ENCODE measurements at regions not wholly inside any gene's neighbourhood (a gene's known extent, or its start where the extent isn't known, plus 50 kb on each side); places are given as distances from the start of the nearest gene placed in this dataset.
A peak's percentile ranks its signal among the peaks of the same experiment; 100 is the strongest.

GRCh38 chr3:18825665-18826064 lies 322.6 kb upstream of the KCNH8 start:
- DNase-seq, result no peak

- no peak for DNase-seq
Measured at GRCh38 chr3:18813300-18813699, 335.0 kb upstream of the KCNH8 start.

- no peak for DNase-seq
Measured at GRCh38 chr3:18812316-18812715, 336.0 kb upstream of the KCNH8 start.

- DNase-seq, result no peak
Measured at GRCh38 chr3:18810306-18810661, 338.0 kb upstream of the KCNH8 start.

- DNase-seq, result no peak
Measured at GRCh38 chr3:18809640-18810305, 338.5 kb upstream of the KCNH8 start.

- no peak for DNase-seq
Measured at GRCh38 chr3:18808429-18808828, 339.9 kb upstream of the KCNH8 start.

GRCh38 chr3:18807593-18807992 lies 340.7 kb upstream of the KCNH8 start:
- DNase-seq, result no peak

- DNase-seq, result no peak
Measured at GRCh38 chr3:18806633-18807032, 341.7 kb upstream of the KCNH8 start.

- no peak for DNase-seq
Measured at GRCh38 chr3:18797378-18797777, 350.9 kb upstream of the KCNH8 start.

GRCh38 chr3:18795078-18795477 lies 353.2 kb upstream of the KCNH8 start:
- DNase-seq, result no peak

GRCh38 chr3:18791752-18792151 lies 356.6 kb upstream of the KCNH8 start:
- peak; percentile 10 for DNase-seq

- no peak for DNase-seq
Measured at GRCh38 chr3:18791182-18791581, 357.1 kb upstream of the KCNH8 start.

- no peak for DNase-seq
Measured at GRCh38 chr3:18790384-18790783, 357.9 kb upstream of the KCNH8 start.

- no peak for DNase-seq
Measured at GRCh38 chr3:18789734-18790133, 358.6 kb upstream of the KCNH8 start.

- DNase-seq, result no peak
Measured at GRCh38 chr3:18787441-18787840, 360.9 kb upstream of the KCNH8 start.

GRCh38 chr3:18786650-18787323 lies 361.5 kb upstream of the KCNH8 start:
- DNase-seq, result no peak

- no peak for DNase-seq
Measured at GRCh38 chr3:18782191-18782590, 357.1 kb upstream of the SATB1 start.

GRCh38 chr3:18780959-18781358 lies 355.8 kb upstream of the SATB1 start:
- DNase-seq, result no peak

- DNase-seq, result no peak
Measured at GRCh38 chr3:18779704-18780103, 354.6 kb upstream of the SATB1 start.

- no peak for DNase-seq
Measured at GRCh38 chr3:18778598-18778997, 353.5 kb upstream of the SATB1 start.

- no peak for DNase-seq
Measured at GRCh38 chr3:18778094-18778493, 353.0 kb upstream of the SATB1 start.

- DNase-seq, result no peak
Measured at GRCh38 chr3:18775501-18775900, 350.4 kb upstream of the SATB1 start.

GRCh38 chr3:18774319-18775088 lies 349.4 kb upstream of the SATB1 start:
- no peak for DNase-seq

Data from occipital lobe (tissue), 1 donor.